ENCODE measurements at regions not wholly inside any gene's neighbourhood (a gene's known extent, or its start where the extent isn't known, plus 50 kb on each side); places are given as distances from the start of the nearest gene placed in this dataset.

DNA sequence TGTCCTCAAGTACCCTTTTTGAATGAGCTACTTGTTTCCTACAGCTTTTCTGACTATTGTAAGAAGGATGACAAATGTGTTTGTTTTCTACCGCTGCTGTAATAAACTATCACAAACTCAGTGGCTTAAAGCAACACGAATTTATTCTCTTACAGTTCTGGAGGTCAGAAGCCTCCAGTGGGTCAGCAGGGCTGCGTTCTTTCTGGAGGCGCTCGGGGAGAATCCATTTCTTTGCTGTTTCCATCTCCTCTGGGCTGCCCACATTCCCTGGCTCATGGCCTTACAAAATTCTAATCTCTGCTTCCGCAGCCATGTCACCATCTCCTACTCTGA lies 128.5 kb downstream of the SPP2 start:
- TF ChIP-seq SUZ12 (IDR thresholded peaks at IDR 0.05; ENCODE audit: extremely low read depth, insufficient read depth, insufficient read length) = no peak
- TF ChIP-seq YY1 (IDR thresholded peaks at IDR 0.05; ENCODE audit: insufficient read depth, insufficient read length) = no peak
- TF ChIP-seq ZNF274 (IDR thresholded peaks at IDR 0.05; ENCODE audit: low read depth, low read length) = no peak

Data from NT2/D1 (cell line).